HG03460 (cell line): ENCODE measurements at regions not wholly inside any gene's neighbourhood (a gene's known extent, or its start where the extent isn't known, plus 50 kb on each side); places are given as distances from the start of the nearest gene placed in this dataset.

Experiments used
- ATAC-seq: cut with Tn5 transposase; IDR thresholded peaks from one replicate; pipeline ENCODE4 v1.9.1; 2021; ENCODE audit not compliant: unreplicated experiment

GRCh38 chr2:146666340-146666739 lies 1178.5 kb upstream of the ACVR2A start:
- no peak for ATAC-seq

- no peak for ATAC-seq
These were observed 1179.0 kb upstream of the ACVR2A start for GRCh38 chr2:146665800-146666199.

- ATAC-seq = no peak
These were observed 1183.2 kb upstream of the ACVR2A start for GRCh38 chr2:146661473-146662096.

GRCh38 chr2:146659976-146660375 lies 1184.9 kb upstream of the ACVR2A start:
- ATAC-seq = no peak

GRCh38 chr2:146652311-146652710 lies 1192.5 kb upstream of the ACVR2A start:
- ATAC-seq = no peak

- no peak for ATAC-seq
These were observed 1193.5 kb upstream of the ACVR2A start for GRCh38 chr2:146651361-146651760.

GRCh38 chr2:146642066-146642465 lies 1202.8 kb upstream of the ACVR2A start:
- ATAC-seq = no peak

- no peak for ATAC-seq
These were observed 1210.4 kb upstream of the ACVR2A start for GRCh38 chr2:146634230-146635097.

GRCh38 chr2:146633159-146633558 lies 1211.7 kb upstream of the ACVR2A start:
- no peak for ATAC-seq

GRCh38 chr2:146632707-146633106 lies 1212.1 kb upstream of the ACVR2A start:
- ATAC-seq = no peak

GRCh38 chr2:146624430-146625160 lies 1220.2 kb upstream of the ACVR2A start:
- ATAC-seq = no peak

- ATAC-seq = no peak
These were observed 1221.1 kb upstream of the ACVR2A start for GRCh38 chr2:146623771-146624170.

GRCh38 chr2:146621656-146622055 lies 1223.2 kb upstream of the ACVR2A start:
- no peak for ATAC-seq

GRCh38 chr2:146615778-146616177 lies 1229.1 kb upstream of the ACVR2A start:
- no peak for ATAC-seq

- no peak for ATAC-seq
These were observed 1236.3 kb upstream of the ACVR2A start for GRCh38 chr2:146608490-146608889.

GRCh38 chr2:146604521-146604920 lies 1240.3 kb upstream of the ACVR2A start:
- no peak for ATAC-seq

GRCh38 chr2:146602856-146603255 lies 1242.0 kb upstream of the ACVR2A start:
- no peak for ATAC-seq

- no peak for ATAC-seq
These were observed 1242.4 kb upstream of the ACVR2A start for GRCh38 chr2:146602383-146602782.

- no peak for ATAC-seq
These were observed 1246.0 kb upstream of the ACVR2A start for GRCh38 chr2:146598791-146599190.

GRCh38 chr2:146597291-146597690 lies 1247.5 kb upstream of the ACVR2A start:
- no peak for ATAC-seq

- ATAC-seq = no peak
These were observed 1252.9 kb upstream of the ACVR2A start for GRCh38 chr2:146591908-146592307.

GRCh38 chr2:146587291-146587713 lies 1257.5 kb upstream of the ACVR2A start:
- ATAC-seq = no peak
